Hepatocyte (in vitro differentiated cells): ENCODE measurements at regions not wholly inside any gene's neighbourhood (a gene's known extent, or its start where the extent isn't known, plus 50 kb on each side); places are given as distances from the start of the nearest gene placed in this dataset.

ENCODE experiments used
- EZH2 ChIP-seq: fragments of 200-600 bp; sonication (generic); IDR thresholded peaks from 2 replicates; pipeline ENCODE4 v1.6.1; 2016; ENCODE audit warnings: antibody characterized with exemption, mild to moderate bottlenecking, borderline replicate concordance
- TF ChIP-seq, protein P1 (sequence below): fragments of 200-600 bp; sonication (generic); IDR thresholded peaks from 2 replicates; pipeline ENCODE4 v1.5.1; 2016; ENCODE audit warnings: antibody characterized with exemption, mild to moderate bottlenecking; ENCODE audit not compliant: poor library complexity

DNA sequence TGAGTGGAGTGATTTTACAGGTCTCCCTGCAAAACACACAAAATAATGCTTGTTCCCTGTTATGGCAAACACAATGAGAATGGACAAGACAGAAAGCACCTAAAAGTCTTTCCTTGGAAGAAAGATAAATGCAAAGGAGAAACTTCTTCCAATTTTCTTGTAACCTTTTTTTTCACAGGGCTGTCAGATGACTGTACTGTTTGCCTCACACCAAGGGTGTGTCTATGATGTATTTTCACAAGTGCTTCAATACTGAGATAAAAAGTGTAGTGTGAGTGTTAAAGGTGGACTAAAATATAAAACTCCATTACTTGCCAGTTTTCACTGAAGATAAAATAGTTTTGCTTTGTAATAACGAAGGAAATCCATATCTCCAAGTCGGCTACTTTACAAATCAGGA lies 194.5 kb downstream of the CENPW start:
- TF ChIP-seq, protein P1, sequence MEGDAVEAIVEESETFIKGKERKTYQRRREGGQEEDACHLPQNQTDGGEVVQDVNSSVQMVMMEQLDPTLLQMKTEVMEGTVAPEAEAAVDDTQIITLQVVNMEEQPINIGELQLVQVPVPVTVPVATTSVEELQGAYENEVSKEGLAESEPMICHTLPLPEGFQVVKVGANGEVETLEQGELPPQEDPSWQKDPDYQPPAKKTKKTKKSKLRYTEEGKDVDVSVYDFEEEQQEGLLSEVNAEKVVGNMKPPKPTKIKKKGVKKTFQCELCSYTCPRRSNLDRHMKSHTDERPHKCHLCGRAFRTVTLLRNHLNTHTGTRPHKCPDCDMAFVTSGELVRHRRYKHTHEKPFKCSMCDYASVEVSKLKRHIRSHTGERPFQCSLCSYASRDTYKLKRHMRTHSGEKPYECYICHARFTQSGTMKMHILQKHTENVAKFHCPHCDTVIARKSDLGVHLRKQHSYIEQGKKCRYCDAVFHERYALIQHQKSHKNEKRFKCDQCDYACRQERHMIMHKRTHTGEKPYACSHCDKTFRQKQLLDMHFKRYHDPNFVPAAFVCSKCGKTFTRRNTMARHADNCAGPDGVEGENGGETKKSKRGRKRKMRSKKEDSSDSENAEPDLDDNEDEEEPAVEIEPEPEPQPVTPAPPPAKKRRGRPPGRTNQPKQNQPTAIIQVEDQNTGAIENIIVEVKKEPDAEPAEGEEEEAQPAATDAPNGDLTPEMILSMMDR = no peak
- TF ChIP-seq EZH2 = no peak
